Erythroblast (primary cell): ENCODE measurements at regions not wholly inside any gene's neighbourhood (a gene's known extent, or its start where the extent isn't known, plus 50 kb on each side); places are given as distances from the start of the nearest gene placed in this dataset.

Source experiments
- GATA1 ChIP-seq: IDR thresholded peaks from 2 replicates; pipeline ENCODE4 v1.6.1; 2011; ENCODE audit warnings: low read depth, mild to moderate bottlenecking, control low read depth, low read length, moderate library complexity
- POLR2A ChIP-seq: IDR thresholded peaks from 2 replicates; pipeline ENCODE4 v1.6.1; 2011; ENCODE audit warnings: mild to moderate bottlenecking, low read length

DNA sequence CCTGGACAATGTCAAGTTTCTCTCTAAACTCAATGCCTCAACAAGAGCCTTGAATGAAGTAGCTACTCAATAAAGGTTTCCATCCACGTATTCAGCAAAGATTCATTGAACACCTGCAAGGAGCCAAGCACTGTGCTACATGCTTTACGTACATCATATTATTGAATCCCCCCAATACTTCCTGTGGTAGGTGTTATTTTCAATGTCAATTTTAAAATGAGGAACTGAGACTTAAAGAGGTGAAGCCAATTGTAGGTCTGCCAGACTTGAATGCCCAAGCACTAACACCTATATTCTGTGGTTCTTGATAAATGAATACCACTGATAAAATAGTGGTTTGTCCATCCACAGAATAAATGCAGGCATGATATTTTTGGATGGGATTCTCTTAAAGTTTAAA, 162.3 kb downstream of the DRD1 start:
- TF ChIP-seq POLR2A (no peak), GATA1 (no peak)
